PC-9 (cell line): ENCODE measurements at regions not wholly inside any gene's neighbourhood (a gene's known extent, or its start where the extent isn't known, plus 50 kb on each side); places are given as distances from the start of the nearest gene placed in this dataset.
A peak's percentile ranks its signal among the peaks of the same experiment; 100 is the strongest.

Source experiments
- BruUV-seq: library from RNA; stranded (reverse); fragments of 400-500 nt; replicated peaks from 2 replicates; lab custom pipeline; 2021; lab: Mats Ljungman, UMichigan
- CTCF ChIA-PET: fragments of 300-600 bp; sonication (Branson Sonifier 250); formaldehyde crosslinking; loops from one replicate; lab custom pipeline; 2022; ENCODE audit warnings: antibody characterized with exemption; lab: Charles Lee
- POLR2A ChIA-PET: fragments of 300-600 bp; sonication (Branson Sonifier 250); formaldehyde crosslinking; loops from one replicate; lab custom pipeline; 2022; ENCODE audit warnings: antibody characterized with exemption; ENCODE audit not compliant: unreplicated experiment; lab: Charles Lee
- DNase-seq, 2 experiments: peaks; one replicate each; pipeline versions ENCODE4 v3.0.0 to v3.0.0-alpha.2; 2015 to 2022; ENCODE audit warnings: mixed read lengths in 1 of 2
- H2AFZ ChIP-seq: fragments of 200-600 bp; sonication (generic); 2 replicates; pipeline ENCODE4 v1.8.1; 2017; ENCODE audit warnings: antibody characterized with exemption
- H3F3A ChIP-seq: fragments of 200-600 bp; sonication (generic); 2 replicates; pipeline ENCODE4 v1.8.1; 2017; ENCODE audit warnings: antibody characterized with exemption, mild to moderate bottlenecking, low read depth; ENCODE audit not compliant: insufficient read depth
- H3K27ac ChIP-seq: fragments of 200-600 bp; sonication (generic); 2 replicates; pipeline ENCODE4 v1.6.1; 2016; ENCODE audit warnings: mixed run types
- H3K27me3 ChIP-seq: fragments of 200-600 bp; sonication (generic); 2 replicates; pipeline ENCODE4 v1.6.1; 2016; ENCODE audit warnings: low read depth, mixed run types; ENCODE audit not compliant: insufficient read depth
- H3K36me3 ChIP-seq: fragments of 200-600 bp; sonication (generic); 2 replicates; pipeline ENCODE4 v1.6.1; 2016; ENCODE audit warnings: low read depth, mixed run types
- H3K4me1 ChIP-seq: fragments of 200-600 bp; sonication (generic); replicated peaks from 2 replicates; pipeline ENCODE4 v1.6.1; 2016; ENCODE audit warnings: mixed run types; ENCODE audit not compliant: insufficient read depth
- H3K4me2 ChIP-seq: fragments of 200-600 bp; sonication (generic); 2 replicates; pipeline ENCODE4 v1.6.1; 2017; ENCODE audit warnings: mixed run types
- H3K4me3 ChIP-seq: fragments of 200-600 bp; sonication (generic); 2 replicates; pipeline ENCODE4 v1.6.1; 2016; ENCODE audit warnings: mixed run types
- H3K79me2 ChIP-seq: fragments of 200-600 bp; sonication (generic); 2 replicates; pipeline ENCODE4 v1.6.1; 2017; ENCODE audit warnings: low read depth, mixed run types
- H3K9me2 ChIP-seq: fragments of 200-600 bp; sonication (generic); 2 replicates; pipeline ENCODE4 v1.8.1; 2017; ENCODE audit warnings: mild to moderate bottlenecking; ENCODE audit not compliant: insufficient read depth
- H3K9me3 ChIP-seq: fragments of 200-600 bp; sonication (generic); 2 replicates; pipeline ENCODE4 v1.8.1; 2016; ENCODE audit warnings: low read depth; ENCODE audit not compliant: insufficient read depth
- H4K20me1 ChIP-seq: fragments of 200-600 bp; sonication (generic); 2 replicates; pipeline ENCODE4 v1.8.1; 2017; ENCODE audit not compliant: insufficient read depth
- CTCF ChIP-seq: fragments of 200-600 bp; sonication (generic); conservative IDR thresholded peaks from 2 replicates; pipeline ENCODE4 v1.6.1; 2017; ENCODE audit warnings: mixed run types, antibody characterized with exemption, mild to moderate bottlenecking, moderate library complexity
- EZH2 ChIP-seq: fragments of 200-600 bp; sonication (generic); IDR thresholded peaks from 2 replicates; pipeline ENCODE4 v1.8.0; 2017; ENCODE audit warnings: antibody characterized with exemption, low read depth
- intact Hi-C: fragments of 100-400 bp; cut with micrococcal nuclease; formaldehyde crosslinking; loops from one replicate; pipeline ENCODE4 v1.10.0; 2022; ENCODE audit not compliant: unreplicated experiment

- intact Hi-C loops: loop anchor here (2.0 kb wide), 1 partner anchor 50 kb away; no protein-coding TSS in a partner anchor
- Histone ChIP-seq H4K20me1 (no peaks in the 10 kb centered on the region), H3K4me2 (peak overlapping the region; percentile 33), H3K27ac (peak overlapping the region; percentile 52), H3F3A (peaks cover 33% of the 10 kb centered on the region), H2AFZ (peak overlapping the region; percentile 28; the same call in 1 of the 2 replicates), H3K79me2 (no peaks in the 10 kb centered on the region), H3K9me2 (no peaks in the 10 kb centered on the region), H3K36me3 (no peaks in the 10 kb centered on the region), H3K4me1 (peaks cover 58% of the 10 kb centered on the region), H3K9me3 (no peaks in the 10 kb centered on the region), H3K27me3 (no peaks in the 10 kb centered on the region), H3K4me3 (no peak overlapping the region)
- TF ChIP-seq CTCF (no peak), EZH2 (no peak)
- POLR2A ChIA-PET: interaction anchor here (0.8 kb wide), 1 partner anchor 124 kb away, joined by 8 read pairs; the partner anchor contains the start of gene ARL4C
- DNase-seq: peak; percentile 67 to 85
- CTCF ChIA-PET: interaction anchor here (0.6 kb wide), 3 partner anchors 49 to 1296 kb away, joined by 3 to 5 read pairs (median 4); no protein-coding TSS in a partner anchor
- no TSS peak for BruUV-seq
These were observed 123.8 kb downstream of the ARL4C start for GRCh38 chr2:234373060-234373459.

- CTCF ChIA-PET: interaction anchor here (0.6 to 0.8 kb wide), 3 partner anchors 50 to 1296 kb away, joined by 3 to 7 read pairs (median 4); no protein-coding TSS in a partner anchor
- TF ChIP-seq CTCF (no peak), EZH2 (no peak)
- no peak for DNase-seq
- no TSS peak for BruUV-seq
- Histone ChIP-seq H2AFZ (no peak overlapping the region), H3K4me2 (peak overlapping the region; percentile 33; the same call in 1 of the 2 replicates), H3K27me3 (no peaks in the 10 kb centered on the region), H3K36me3 (no peaks in the 10 kb centered on the region), H3K27ac (peak overlapping the region; percentile 52; the same call in 1 of the 2 replicates), H3K9me2 (no peaks in the 10 kb centered on the region), H4K20me1 (no peaks in the 10 kb centered on the region), H3K79me2 (no peaks in the 10 kb centered on the region), H3F3A (peaks cover 37% of the 10 kb centered on the region), H3K9me3 (no peaks in the 10 kb centered on the region), H3K4me1 (peaks cover 62% of the 10 kb centered on the region), H3K4me3 (no peak overlapping the region)
- intact Hi-C loops: loop anchor here (2.0 kb wide), 1 partner anchor 50 kb away; no protein-coding TSS in a partner anchor
- POLR2A ChIA-PET: interaction anchor here (0.6 kb wide), 2 partner anchors 41 to 49 kb away, joined by 3 to 16 read pairs; no protein-coding TSS in a partner anchor
These were observed 124.4 kb downstream of the ARL4C start for GRCh38 chr2:234372506-234372905.

- H3K9me3 ChIP-seq: no peaks in the 10 kb centered on the region
- H3K4me2 ChIP-seq: peak overlapping the region; percentile 67
- H3K27me3 ChIP-seq: no peaks in the 10 kb centered on the region
- CTCF ChIA-PET: interaction anchor here (0.8 to 0.9 kb wide), 2 partner anchors 54 to 177 kb away, joined by 3 to 5 read pairs; no protein-coding TSS in a partner anchor
- peak; percentile 61 to 82 for DNase-seq
- no TSS peak for BruUV-seq
- H3K27ac ChIP-seq: peak overlapping the region; percentile 78
- intact Hi-C loops: no loop called here
- no peaks in the 10 kb centered on the region for H3K36me3 ChIP-seq
- no peaks in the 10 kb centered on the region for H4K20me1 ChIP-seq
- H3K79me2 ChIP-seq: no peaks in the 10 kb centered on the region
- H3F3A ChIP-seq: peaks cover 66% of the 10 kb centered on the region
- H3K4me1 ChIP-seq: peaks cover 96% of the 10 kb centered on the region
- TF ChIP-seq EZH2 (no peak), CTCF (0 out of 2 replicates have a peak, but pooled peaks have one; percentile 14)
- no peak overlapping the region for H3K4me3 ChIP-seq
- H3K9me2 ChIP-seq: no peaks in the 10 kb centered on the region
- POLR2A ChIA-PET: interaction anchor here (0.5 to 1.1 kb wide), 6 partner anchors 53 to 128 kb away, joined by 4 to 13 read pairs (median 8); partner anchors contain the start of gene ARL4C
- H2AFZ ChIP-seq: no peak overlapping the region
These were observed 128.0 kb downstream of the ARL4C start for GRCh38 chr2:234368861-234369261.
